Neutrophil (primary cell): ENCODE measurements at regions not wholly inside any gene's neighbourhood (a gene's known extent, or its start where the extent isn't known, plus 50 kb on each side); places are given as distances from the start of the nearest gene placed in this dataset.

Experiments used
- H3K27ac ChIP-seq: fragments of 200-600 bp; sonication (generic); 2 replicates; pipeline ENCODE4 v1.5.1; 2016; ENCODE audit warnings: mild to moderate bottlenecking, moderate library complexity
- H3K27me3 ChIP-seq: fragments of 200-600 bp; sonication (generic); 2 replicates; pipeline ENCODE4 v1.6.0; 2016; ENCODE audit warnings: mild to moderate bottlenecking
- H3K36me3 ChIP-seq: fragments of 200-600 bp; sonication (generic); 2 replicates; pipeline ENCODE4 v1.5.1; 2017
- H3K4me1 ChIP-seq, 2 experiments: fragments of 200-600 bp in 1 of 2; sonication (generic) in 1 of 2; 1 replicate in 1 of 2; 2 replicates in 1 of 2; pipeline versions ENCODE4 v1.5.1 to v1.6.1; 2013 to 2016; ENCODE audit warnings: low read depth in 1 of 2, low read length in 1 of 2, mild to moderate bottlenecking in 1 of 2, moderate library complexity in 1 of 2; ENCODE audit not compliant: control insufficient read depth in 1 of 2, insufficient read depth in 1 of 2
- H3K4me3 ChIP-seq, 2 experiments: fragments of 200-600 bp in 1 of 2; sonication (generic) in 1 of 2; 1 replicate in 1 of 2; 2 replicates in 1 of 2; pipeline ENCODE4 v1.5.1; 2013 to 2016; ENCODE audit warnings: low read depth in 1 of 2, low read length in 1 of 2, mild to moderate bottlenecking in 1 of 2, moderate library complexity in 1 of 2
- H3K9me3 ChIP-seq: fragments of 200-600 bp; sonication (generic); 2 replicates; pipeline ENCODE4 v1.5.1; 2016
- CTCF ChIP-seq: fragments of 200-600 bp; sonication (generic); IDR thresholded peaks from 2 replicates; pipeline ENCODE4 v1.5.1; 2016; ENCODE audit warnings: antibody characterized with exemption

GRCh38 chr5:66322786-66323528 is 178.9 kb downstream of the SREK1 start:
- H3K36me3 ChIP-seq: no peaks in the 10 kb centered on the region
- no peak overlapping the region for H3K4me3 ChIP-seq
- H3K27ac ChIP-seq: no peak overlapping the region
- peaks cover 15% of the 10 kb centered on the region for H3K27me3 ChIP-seq
- H3K4me1 ChIP-seq: peaks cover 0 to 12% of the 10 kb centered on the region in 2 experiments
- H3K9me3 ChIP-seq: no peaks in the 10 kb centered on the region
- TF ChIP-seq CTCF: no peak

GRCh38 chr5:66323529-66323895 is 179.4 kb downstream of the SREK1 start:
- H3K9me3 ChIP-seq: no peaks in the 10 kb centered on the region
- H3K27me3 ChIP-seq: peaks cover 14% of the 10 kb centered on the region
- no peak overlapping the region for H3K4me3 ChIP-seq
- TF ChIP-seq CTCF: no peak
- peaks cover 0 to 12% of the 10 kb centered on the region in 2 experiments for H3K4me1 ChIP-seq
- no peak overlapping the region for H3K27ac ChIP-seq
- no peaks in the 10 kb centered on the region for H3K36me3 ChIP-seq

- Histone ChIP-seq H3K27me3 (peaks cover 7% of the 10 kb centered on the region), H3K4me1 (peaks cover 0 to 10% of the 10 kb centered on the region in 2 experiments), H3K9me3 (no peaks in the 10 kb centered on the region), H3K36me3 (no peaks in the 10 kb centered on the region), H3K4me3 (no peak overlapping the region), H3K27ac (no peak overlapping the region)
- no peak for TF ChIP-seq CTCF
These were observed 180.3 kb downstream of the SREK1 start for GRCh38 chr5:66324357-66324756.

GRCh38 chr5:66326276-66326675 is 182.2 kb downstream of the SREK1 start:
- no peak for TF ChIP-seq CTCF
- H3K4me1 ChIP-seq: no peaks in the 10 kb centered on the region
- H3K27me3 ChIP-seq: peaks cover 4% of the 10 kb centered on the region
- no peaks in the 10 kb centered on the region for H3K9me3 ChIP-seq
- no peak overlapping the region for H3K27ac ChIP-seq
- H3K36me3 ChIP-seq: no peaks in the 10 kb centered on the region
- H3K4me3 ChIP-seq: no peak overlapping the region

- TF ChIP-seq CTCF: no peak
- H3K4me3 ChIP-seq: no peak overlapping the region
- H3K4me1 ChIP-seq: no peaks in the 10 kb centered on the region
- no peak overlapping the region for H3K27ac ChIP-seq
- H3K36me3 ChIP-seq: no peaks in the 10 kb centered on the region
- peaks cover 4% of the 10 kb centered on the region for H3K27me3 ChIP-seq
- H3K9me3 ChIP-seq: no peaks in the 10 kb centered on the region
These were observed 182.9 kb downstream of the SREK1 start for GRCh38 chr5:66327008-66327407.
